Ovary (tissue), 3 donors: ENCODE measurements at regions not wholly inside any gene's neighbourhood (a gene's known extent, or its start where the extent isn't known, plus 50 kb on each side); places are given as distances from the start of the nearest gene placed in this dataset.

ENCODE experiments used
- EP300 ChIP-seq: sonication (generic); formaldehyde crosslinking; IDR thresholded peaks from one replicate; pipeline ENCODE4 v1.6.1; 2017; ENCODE audit warnings: antibody characterized with exemption
- POLR2A ChIP-seq: fragments of 450-650 bp; IDR thresholded peaks from one replicate; pipeline ENCODE4 v1.6.1; 2017; ENCODE audit warnings: antibody characterized with exemption, mild to moderate bottlenecking, moderate library complexity
- TF ChIP-seq, protein P1 (sequence below), 3 donors: fragments of 450-650 bp in 2 of 3; fragments of 200-600 bp in 1 of 3; IDR thresholded peaks; one replicate each; pipeline versions ENCODE4 v1.5.1 to v1.8.0; 2016 to 2022; ENCODE audit warnings: antibody characterized with exemption in 3 of 3, mild to moderate bottlenecking in 1 of 3
- donor health status: DM: no; HTN: no; CAD: no.

GRCh38 chr16:65481956-65482355 lies 360.1 kb upstream of the CDH11 start:
- TF ChIP-seq, protein P1, sequence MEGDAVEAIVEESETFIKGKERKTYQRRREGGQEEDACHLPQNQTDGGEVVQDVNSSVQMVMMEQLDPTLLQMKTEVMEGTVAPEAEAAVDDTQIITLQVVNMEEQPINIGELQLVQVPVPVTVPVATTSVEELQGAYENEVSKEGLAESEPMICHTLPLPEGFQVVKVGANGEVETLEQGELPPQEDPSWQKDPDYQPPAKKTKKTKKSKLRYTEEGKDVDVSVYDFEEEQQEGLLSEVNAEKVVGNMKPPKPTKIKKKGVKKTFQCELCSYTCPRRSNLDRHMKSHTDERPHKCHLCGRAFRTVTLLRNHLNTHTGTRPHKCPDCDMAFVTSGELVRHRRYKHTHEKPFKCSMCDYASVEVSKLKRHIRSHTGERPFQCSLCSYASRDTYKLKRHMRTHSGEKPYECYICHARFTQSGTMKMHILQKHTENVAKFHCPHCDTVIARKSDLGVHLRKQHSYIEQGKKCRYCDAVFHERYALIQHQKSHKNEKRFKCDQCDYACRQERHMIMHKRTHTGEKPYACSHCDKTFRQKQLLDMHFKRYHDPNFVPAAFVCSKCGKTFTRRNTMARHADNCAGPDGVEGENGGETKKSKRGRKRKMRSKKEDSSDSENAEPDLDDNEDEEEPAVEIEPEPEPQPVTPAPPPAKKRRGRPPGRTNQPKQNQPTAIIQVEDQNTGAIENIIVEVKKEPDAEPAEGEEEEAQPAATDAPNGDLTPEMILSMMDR (IDR thresholded peaks at IDR 0.05) = no peak
- TF ChIP-seq EP300 (no peak), POLR2A (no peak)
